Stomach (tissue), 8 donors: ENCODE measurements at regions not wholly inside any gene's neighbourhood (a gene's known extent, or its start where the extent isn't known, plus 50 kb on each side); places are given as distances from the start of the nearest gene placed in this dataset.

Source experiments
- DNase-seq, 2 donors: peaks; one replicate each; pipeline versions ENCODE4 v3.0.0 to v3.0.0-alpha.2; 2013 to 2019
- H3K27ac ChIP-seq, 5 donors: fragments of 200-600 bp in 4 of 5; sonication (generic) in 4 of 5; one replicate each; pipeline ENCODE4 v1.5.1; 2013 to 2019; ENCODE audit warnings: mild to moderate bottlenecking in 1 of 5, moderate library complexity in 1 of 5
- H3K27me3 ChIP-seq, 3 donors: fragments of 200-600 bp; sonication (generic); one replicate each; pipeline ENCODE4 v1.5.1; 2017 to 2019; ENCODE audit warnings: mixed run types in 1 of 3
- H3K36me3 ChIP-seq, 4 donors: fragments of 200-600 bp; sonication (generic); 1 replicate in 3 of 4; 2 replicates in 1 of 4; pipeline ENCODE4 v1.5.1; 2016 to 2019
- H3K4me1 ChIP-seq, 4 donors: fragments of 200-600 bp; sonication (generic); one replicate each; pipeline ENCODE4 v1.5.1; 2016 to 2019
- H3K4me3 ChIP-seq, 4 donors: fragments of 200-600 bp; sonication (generic) in 3 of 4; one replicate each; pipeline ENCODE4 v1.5.1; 2016 to 2019; ENCODE audit warnings: mild to moderate bottlenecking in 1 of 4
- H3K9me3 ChIP-seq, 4 donors: fragments of 200-600 bp; sonication (generic); one replicate each; pipeline ENCODE4 v1.5.1; 2016 to 2019
- EP300 ChIP-seq: sonication (generic); formaldehyde crosslinking; IDR thresholded peaks from one replicate; pipeline ENCODE4 v1.6.1; 2017; ENCODE audit warnings: antibody characterized with exemption
- POLR2A ChIP-seq, 4 donors: fragments of 450-650 bp; IDR thresholded peaks; one replicate each; pipeline ENCODE4 v1.6.1; 2016; ENCODE audit warnings: antibody characterized with exemption in 4 of 4, control low read depth in 2 of 4, mild to moderate bottlenecking in 1 of 4, moderate library complexity in 1 of 4
- POLR2AphosphoS5 ChIP-seq, 3 donors: sonication (generic); formaldehyde crosslinking; IDR thresholded peaks; one replicate each; pipeline ENCODE4 v1.6.1; 2016; ENCODE audit warnings: antibody characterized with exemption in 3 of 3
- WGBS, 5 donors: extraction: QIAGEN DNeasy Blood & Tissue Kit in 3 of 5; methylation state at CpG; one replicate each; pipeline versions ENCODE4 v1.1.5 to v1.1.7; 2013 to 2018; 5-methylcytosine and 5-hydroxymethylcytosine counted together
- intact Hi-C: fragments of 100-400 bp; cut with DNase I; formaldehyde crosslinking; loops from one replicate; pipeline ENCODE4 v1.15.1; 2023; ENCODE audit warnings: low total_unique reads
- TF ChIP-seq, protein P1 (sequence below), 7 experiments: fragments of 450-650 bp in 4 of 7; fragments of 200-600 bp in 3 of 7; sonication (generic) in 3 of 7; IDR thresholded peaks; one replicate each; pipeline ENCODE4 v1.5.1; 2016 to 2019; ENCODE audit warnings: antibody characterized with exemption in 7 of 7, control low read depth in 2 of 7, mild to moderate bottlenecking in 1 of 7
- donor health status: healthy with polysubstance abuse.
- donor health status: Bipolar disorder and iron deficiency.
- donor health status: healthy.

DNA sequence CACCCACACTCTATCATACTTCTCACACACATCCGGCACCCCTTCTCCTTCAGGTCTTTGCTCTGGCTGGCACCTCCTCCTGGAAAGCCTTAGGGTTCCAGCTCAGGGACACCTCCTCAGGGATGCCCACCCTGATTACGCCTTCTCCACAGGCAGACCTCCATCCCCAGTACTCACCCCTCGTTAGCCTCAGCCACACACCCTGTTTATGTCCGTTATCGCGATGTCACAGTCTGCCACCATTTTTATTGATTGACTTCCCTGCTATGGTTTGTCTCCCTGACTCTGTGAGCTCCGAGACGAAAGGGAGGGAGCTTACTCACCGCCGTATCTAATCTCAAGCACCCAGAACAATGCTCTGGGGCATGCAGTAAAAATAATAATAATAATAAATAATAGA lies 191.7 kb upstream of the LHX5 start:
- WGBS, 5 donors = 40 to 51% (median 45%) methylated on average over 10 of the region's 10 CpGs
- no peaks in the 10 kb centered on the region for H3K36me3 ChIP-seq
- peaks cover 4 to 51% (median 13%) of the 10 kb centered on the region in 3 donors for H3K27me3 ChIP-seq

DNA sequence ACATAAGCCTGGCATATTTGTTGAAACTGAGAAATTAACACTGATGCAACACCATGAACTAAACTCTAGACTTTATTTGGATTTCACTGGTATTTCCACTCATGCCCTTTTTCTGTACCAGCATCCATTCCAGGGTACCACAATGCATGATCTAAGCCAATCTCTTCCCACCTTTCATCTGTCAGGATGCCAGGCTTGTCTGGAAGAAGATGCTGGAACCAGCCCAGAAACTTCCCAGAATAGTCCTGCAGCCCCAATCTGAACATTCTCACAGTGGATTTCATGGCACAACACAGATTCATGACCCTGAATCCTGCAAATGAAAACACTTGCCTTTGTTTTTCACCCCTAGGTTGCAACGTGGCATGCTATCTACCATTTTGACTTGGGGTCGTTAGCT lies 189.3 kb upstream of the LHX5 start:
- TF ChIP-seq POLR2AphosphoS5 (IDR thresholded peaks at IDR 0.05) (no peak), POLR2A (IDR thresholded peaks at IDR 0.05) (no peak), EP300 (no peak)
- TF ChIP-seq, protein P1, sequence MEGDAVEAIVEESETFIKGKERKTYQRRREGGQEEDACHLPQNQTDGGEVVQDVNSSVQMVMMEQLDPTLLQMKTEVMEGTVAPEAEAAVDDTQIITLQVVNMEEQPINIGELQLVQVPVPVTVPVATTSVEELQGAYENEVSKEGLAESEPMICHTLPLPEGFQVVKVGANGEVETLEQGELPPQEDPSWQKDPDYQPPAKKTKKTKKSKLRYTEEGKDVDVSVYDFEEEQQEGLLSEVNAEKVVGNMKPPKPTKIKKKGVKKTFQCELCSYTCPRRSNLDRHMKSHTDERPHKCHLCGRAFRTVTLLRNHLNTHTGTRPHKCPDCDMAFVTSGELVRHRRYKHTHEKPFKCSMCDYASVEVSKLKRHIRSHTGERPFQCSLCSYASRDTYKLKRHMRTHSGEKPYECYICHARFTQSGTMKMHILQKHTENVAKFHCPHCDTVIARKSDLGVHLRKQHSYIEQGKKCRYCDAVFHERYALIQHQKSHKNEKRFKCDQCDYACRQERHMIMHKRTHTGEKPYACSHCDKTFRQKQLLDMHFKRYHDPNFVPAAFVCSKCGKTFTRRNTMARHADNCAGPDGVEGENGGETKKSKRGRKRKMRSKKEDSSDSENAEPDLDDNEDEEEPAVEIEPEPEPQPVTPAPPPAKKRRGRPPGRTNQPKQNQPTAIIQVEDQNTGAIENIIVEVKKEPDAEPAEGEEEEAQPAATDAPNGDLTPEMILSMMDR (IDR thresholded peaks at IDR 0.05) = no peak
- Histone ChIP-seq H3K4me3 (no peak overlapping the region), H3K9me3 (peaks cover 0 to 14% (median 11%) of the 10 kb centered on the region in 4 donors), H3K4me1 (no peaks in the 10 kb centered on the region), H3K36me3 (no peaks in the 10 kb centered on the region), H3K27me3 (peaks cover 0 to 28% (median 0%) of the 10 kb centered on the region in 3 donors), H3K27ac (no peak overlapping the region)
- no peak for DNase-seq
- intact Hi-C loops = no loop called here
- WGBS, 5 donors = 8 to 34% (median 23%) methylated on average over 2 of the region's 2 CpGs

More for the DNA sequence above, 191.7 kb upstream of the LHX5 start:
- no peaks in the 10 kb centered on the region for H3K4me1 ChIP-seq
- DNase-seq = no peak
- intact Hi-C loops = no loop called here
- H3K27ac ChIP-seq = no peak overlapping the region
- peaks cover 0 to 3% (median under 1%) of the 10 kb centered on the region in 4 donors for H3K9me3 ChIP-seq
- TF ChIP-seq POLR2AphosphoS5 (IDR thresholded peaks at IDR 0.05) (no peak), EP300 (no peak), POLR2A (IDR thresholded peaks at IDR 0.05) (no peak)
- TF ChIP-seq, protein P1 (IDR thresholded peaks at IDR 0.05) = no peak
- no peak overlapping the region for H3K4me3 ChIP-seq

DNA sequence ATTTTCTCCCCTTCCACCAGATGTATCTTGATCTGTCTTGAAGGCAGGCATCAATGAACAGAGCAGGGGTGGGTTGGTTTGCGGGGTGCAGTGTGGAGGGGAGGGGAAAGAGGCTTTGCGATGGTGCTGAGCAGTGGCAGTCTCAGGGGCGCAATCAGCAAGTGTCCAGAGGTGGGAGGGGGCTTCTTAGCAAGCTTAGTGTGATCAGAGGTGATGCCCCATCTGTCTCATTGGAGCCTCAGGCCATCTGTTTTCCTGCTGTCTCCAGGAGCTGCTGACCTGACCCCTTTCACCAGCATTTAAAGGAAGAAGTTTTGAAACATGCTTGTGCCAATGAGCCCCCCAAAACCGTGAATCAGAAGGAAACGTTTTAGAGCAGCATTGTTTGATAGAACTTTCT lies 187.7 kb upstream of the LHX5 start:
- H3K36me3 ChIP-seq = no peaks in the 10 kb centered on the region
- intact Hi-C loops = no loop called here
- DNase-seq = no peak
- H3K9me3 ChIP-seq = peaks cover 0 to 30% (median 26%) of the 10 kb centered on the region in 4 donors
- no peak overlapping the region for H3K4me3 ChIP-seq
- peaks cover 0 to 23% (median 0%) of the 10 kb centered on the region in 3 donors for H3K27me3 ChIP-seq
- no peak for TF ChIP-seq POLR2AphosphoS5 (IDR thresholded peaks at IDR 0.05)
- TF ChIP-seq EP300 = no peak
- TF ChIP-seq, protein P1 (IDR thresholded peaks at IDR 0.05) = no peak
- TF ChIP-seq POLR2A (IDR thresholded peaks at IDR 0.05) = no peak
- H3K27ac ChIP-seq = no peak overlapping the region
- H3K4me1 ChIP-seq = no peaks in the 10 kb centered on the region
- WGBS, 5 donors = 46 to 71% (median 65%) methylated on average over 5 of the region's 5 CpGs

DNA sequence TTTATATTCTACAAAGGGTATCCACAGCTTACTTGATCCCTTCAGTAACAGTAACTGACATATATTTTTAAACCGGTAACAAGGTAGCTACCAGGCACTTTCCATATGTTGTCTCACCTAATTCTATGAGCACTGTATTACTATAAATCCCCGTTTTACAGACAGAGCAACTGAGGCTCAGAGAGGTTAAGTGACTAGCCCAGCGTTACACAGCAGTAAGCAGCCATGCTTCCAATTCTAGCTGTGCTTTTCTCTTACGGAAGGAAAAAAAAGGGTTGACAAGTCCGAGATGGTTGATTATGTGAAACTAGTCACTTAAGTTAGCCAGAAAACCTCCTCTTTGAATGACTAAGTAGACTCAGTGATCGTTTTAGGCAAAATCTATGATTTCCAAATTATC lies 187.3 kb upstream of the LHX5 start:
- intact Hi-C loops = no loop called here
- peaks cover 0 to 23% (median 0%) of the 10 kb centered on the region in 3 donors for H3K27me3 ChIP-seq
- WGBS, 5 donors = 71 to 85% (median 74%) methylated on average over 6 of the region's 6 CpGs
- H3K27ac ChIP-seq = no peak overlapping the region
- no peaks in the 10 kb centered on the region for H3K4me1 ChIP-seq
- no peak overlapping the region for H3K4me3 ChIP-seq
- TF ChIP-seq POLR2A (IDR thresholded peaks at IDR 0.05) (no peak), POLR2AphosphoS5 (IDR thresholded peaks at IDR 0.05) (no peak), EP300 (no peak)
- TF ChIP-seq, protein P1 (IDR thresholded peaks at IDR 0.05) = no peak
- H3K9me3 ChIP-seq = peaks cover 0 to 34% (median 29%) of the 10 kb centered on the region in 4 donors
- no peak for DNase-seq
- H3K36me3 ChIP-seq = no peaks in the 10 kb centered on the region
